ENCODE measurements at regions not wholly inside any gene's neighbourhood (a gene's known extent, or its start where the extent isn't known, plus 50 kb on each side); places are given as distances from the start of the nearest gene placed in this dataset.
"Not testable (repeated sequence)": the region's sequence is repeated elsewhere in the genome, so short reads cannot be mapped to it uniquely, and the experiment has no call there.

- H3K9me2 ChIP-seq (replicated peaks; ENCODE audit: low read depth, low read length): no peaks in the 10 kb centered on the region
- H2AFZ ChIP-seq (ENCODE audit: low read length): no peak overlapping the region
- no peaks in the 10 kb centered on the region for H3K27me3 ChIP-seq (ENCODE audit: insufficient read depth, low read length, poor library complexity, severe bottlenecking)
- no peaks in the 10 kb centered on the region for H4K20me1 ChIP-seq (ENCODE audit: insufficient read depth, low read length, poor library complexity, severe bottlenecking)
- H3K79me2 ChIP-seq (ENCODE audit: insufficient read depth, low read length): no peaks in the 10 kb centered on the region
- H3K9ac ChIP-seq (ENCODE audit: low read depth, low read length, poor library complexity, severe bottlenecking): no peak overlapping the region
- TF ChIP-seq CTCF (conservative IDR thresholded peaks at IDR 0.05; ENCODE audit: low read length): no peak
- no peak for TF ChIP-seq EZH2phosphoT487 (IDR thresholded peaks at IDR 0.05; ENCODE audit: borderline replicate concordance)
- no peaks in the 10 kb centered on the region for H3F3A ChIP-seq (ENCODE audit: low read depth)
- no peak overlapping the region for H3K4me2 ChIP-seq (ENCODE audit: low read depth, low read length, poor library complexity, severe bottlenecking)
- no peaks in the 10 kb centered on the region for H3K9me3 ChIP-seq (ENCODE audit: insufficient read depth, low read depth, low read length)
- no peaks in the 10 kb centered on the region for H3K36me3 ChIP-seq (ENCODE audit: insufficient read depth, low read length)
- H3K4me3 ChIP-seq (ENCODE audit: low read length, poor library complexity, severe bottlenecking): no peak overlapping the region
- H3K4me1 ChIP-seq (ENCODE audit: insufficient read depth, low read length, poor library complexity, severe bottlenecking): no peaks in the 10 kb centered on the region
Observed at GRCh38 chr7:91503934-91504555, 239.8 kb downstream of the FZD1 start.

GRCh38 chr7:91504919-91505318 is 240.7 kb downstream of the FZD1 start:
- Histone ChIP-seq H3K4me3 (ENCODE audit: low read length, poor library complexity, severe bottlenecking) (no peak overlapping the region), H2AFZ (ENCODE audit: low read length) (no peak overlapping the region), H3F3A (ENCODE audit: low read depth) (no peaks in the 10 kb centered on the region), H3K36me3 (ENCODE audit: insufficient read depth, low read length) (no peaks in the 10 kb centered on the region), H3K79me2 (ENCODE audit: insufficient read depth, low read length) (no peaks in the 10 kb centered on the region), H3K4me2 (ENCODE audit: low read depth, low read length, poor library complexity, severe bottlenecking) (no peak overlapping the region), H3K27me3 (ENCODE audit: insufficient read depth, low read length, poor library complexity, severe bottlenecking) (no peaks in the 10 kb centered on the region), H3K9ac (ENCODE audit: low read depth, low read length, poor library complexity, severe bottlenecking) (no peak overlapping the region), H4K20me1 (ENCODE audit: insufficient read depth, low read length, poor library complexity, severe bottlenecking) (no peaks in the 10 kb centered on the region), H3K4me1 (ENCODE audit: insufficient read depth, low read length, poor library complexity, severe bottlenecking) (no peaks in the 10 kb centered on the region), H3K9me2 (replicated peaks; ENCODE audit: low read depth, low read length) (no peaks in the 10 kb centered on the region), H3K9me3 (ENCODE audit: insufficient read depth, low read depth, low read length) (no peaks in the 10 kb centered on the region)
- TF ChIP-seq EZH2phosphoT487 (IDR thresholded peaks at IDR 0.05; ENCODE audit: borderline replicate concordance) (no peak), CTCF (conservative IDR thresholded peaks at IDR 0.05; ENCODE audit: low read length) (no peak)

GRCh38 chr7:91506966-91507365 is 242.7 kb downstream of the FZD1 start:
- not testable (repeated sequence) for H3K9ac ChIP-seq (ENCODE audit: low read depth, low read length, poor library complexity, severe bottlenecking); H3K4me2 ChIP-seq (ENCODE audit: low read depth, low read length, poor library complexity, severe bottlenecking); H3K27me3 ChIP-seq (ENCODE audit: insufficient read depth, low read length, poor library complexity, severe bottlenecking); H3K36me3 ChIP-seq (ENCODE audit: insufficient read depth, low read length); H3K4me1 ChIP-seq (ENCODE audit: insufficient read depth, low read length, poor library complexity, severe bottlenecking); H2AFZ ChIP-seq (ENCODE audit: low read length); H3F3A ChIP-seq (ENCODE audit: low read depth); H3K4me3 ChIP-seq (ENCODE audit: low read length, poor library complexity, severe bottlenecking); H3K9me3 ChIP-seq (ENCODE audit: insufficient read depth, low read depth, low read length); H3K79me2 ChIP-seq (ENCODE audit: insufficient read depth, low read length); H3K9me2 ChIP-seq (replicated peaks; ENCODE audit: low read depth, low read length); H4K20me1 ChIP-seq (ENCODE audit: insufficient read depth, low read length, poor library complexity, severe bottlenecking)

- not testable (repeated sequence) for H3K79me2 ChIP-seq (ENCODE audit: insufficient read depth, low read length); H4K20me1 ChIP-seq (ENCODE audit: insufficient read depth, low read length, poor library complexity, severe bottlenecking); H3K27me3 ChIP-seq (ENCODE audit: insufficient read depth, low read length, poor library complexity, severe bottlenecking); H3K4me2 ChIP-seq (ENCODE audit: low read depth, low read length, poor library complexity, severe bottlenecking); H3K4me3 ChIP-seq (ENCODE audit: low read length, poor library complexity, severe bottlenecking); H3K9ac ChIP-seq (ENCODE audit: low read depth, low read length, poor library complexity, severe bottlenecking); H2AFZ ChIP-seq (ENCODE audit: low read length); H3K4me1 ChIP-seq (ENCODE audit: insufficient read depth, low read length, poor library complexity, severe bottlenecking); H3K9me2 ChIP-seq (replicated peaks; ENCODE audit: low read depth, low read length); H3K9me3 ChIP-seq (ENCODE audit: insufficient read depth, low read depth, low read length); H3F3A ChIP-seq (ENCODE audit: low read depth); H3K36me3 ChIP-seq (ENCODE audit: insufficient read depth, low read length)
Observed at GRCh38 chr7:91511861-91512260, 247.6 kb downstream of the FZD1 start.
